ENCODE measurements at regions not wholly inside any gene's neighbourhood (a gene's known extent, or its start where the extent isn't known, plus 50 kb on each side); places are given as distances from the start of the nearest gene placed in this dataset.
"Not testable (repeated sequence)": the region's sequence is repeated elsewhere in the genome, so short reads cannot be mapped to it uniquely, and the experiment has no call there.

DNA sequence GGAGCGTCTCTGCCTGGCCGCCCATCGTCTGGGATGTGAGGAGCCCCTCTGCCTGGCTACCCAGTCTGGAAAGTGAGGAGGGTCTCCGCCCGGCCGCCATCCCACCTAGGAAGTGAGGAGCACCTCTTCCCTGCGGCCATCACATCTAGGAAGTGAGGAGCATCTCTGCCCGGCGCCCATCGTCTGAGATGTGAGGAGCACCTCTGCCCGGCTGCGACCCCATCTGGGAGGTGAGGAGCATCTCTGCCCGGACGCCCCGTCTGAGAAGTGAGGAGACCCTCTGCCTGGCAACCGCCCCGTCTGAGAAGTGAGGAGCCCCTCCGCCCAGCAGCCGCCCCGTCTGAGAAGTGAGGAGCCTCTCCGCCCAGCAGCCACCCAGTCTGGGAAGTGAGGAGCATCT lies 84.5 kb downstream of the IDS start:
- not testable (repeated sequence) for DNase-seq

- no peak for DNase-seq
These were observed 107.1 kb downstream of the IDS start for GRCh38 chrX:149398027-149398426.

DNA sequence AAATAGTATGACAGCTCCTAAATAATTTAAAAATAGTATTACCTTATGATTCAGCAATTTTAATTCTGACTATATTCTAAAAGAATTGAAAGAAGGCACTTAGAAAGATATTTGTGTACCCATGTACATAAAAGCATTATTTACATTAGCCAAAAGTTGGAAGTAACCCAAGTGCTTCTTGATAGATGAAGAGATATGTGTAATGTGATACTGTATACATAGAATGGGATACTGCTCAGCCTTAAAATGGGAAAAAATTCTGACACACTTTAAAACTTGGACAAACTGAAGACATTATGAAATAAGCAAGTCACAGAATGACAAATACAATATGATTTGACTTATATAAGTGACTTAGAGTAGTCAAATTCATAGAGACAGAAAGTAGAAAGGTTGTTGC lies 112.2 kb downstream of the IDS start:
- DNase-seq = no peak

GRCh38 chrX:149383852-149384251 lies 121.3 kb downstream of the IDS start:
- no peak for DNase-seq

- DNase-seq = no peak
These were observed 130.4 kb downstream of the IDS start for GRCh38 chrX:149374751-149375150.

DNA sequence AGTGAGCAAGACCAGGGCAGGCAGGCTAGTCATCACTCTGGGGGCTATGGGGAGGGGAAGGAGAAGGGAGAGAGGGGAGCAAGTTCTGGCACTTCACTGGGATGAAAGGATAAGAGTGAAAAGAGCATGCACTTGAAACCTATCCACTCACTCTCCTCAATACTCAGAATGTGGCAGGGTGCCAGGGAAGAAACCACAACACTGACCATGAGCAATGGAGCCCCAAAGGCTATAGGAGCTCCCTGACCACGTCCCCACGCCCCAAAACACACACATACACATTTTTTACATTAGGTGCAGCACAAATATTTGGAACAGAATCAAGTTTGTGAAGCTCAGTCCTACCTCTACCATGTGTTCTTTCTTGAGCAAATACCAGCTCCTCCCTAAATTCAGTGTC lies 132.2 kb downstream of the IDS start:
- no peak for DNase-seq

DNA sequence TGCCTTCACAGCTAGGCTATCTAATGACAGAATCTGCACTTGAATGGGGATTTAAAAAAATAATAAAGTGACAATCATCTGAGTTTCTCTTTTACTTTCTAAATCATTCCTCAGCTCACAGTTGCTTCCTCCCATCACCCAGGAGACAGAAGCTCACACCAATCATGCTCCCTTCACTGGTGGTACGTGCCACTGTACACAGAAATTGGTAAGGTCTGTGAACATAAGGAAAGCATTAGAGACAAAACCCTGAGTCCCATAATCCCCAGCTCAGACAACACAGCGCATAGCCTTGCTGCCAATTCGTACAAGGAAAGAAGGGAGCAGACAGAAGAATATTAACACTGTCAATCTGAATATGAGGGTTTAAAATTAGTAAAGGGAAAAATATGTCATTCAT lies 133.1 kb downstream of the IDS start:
- DNase-seq = no peak

DNA sequence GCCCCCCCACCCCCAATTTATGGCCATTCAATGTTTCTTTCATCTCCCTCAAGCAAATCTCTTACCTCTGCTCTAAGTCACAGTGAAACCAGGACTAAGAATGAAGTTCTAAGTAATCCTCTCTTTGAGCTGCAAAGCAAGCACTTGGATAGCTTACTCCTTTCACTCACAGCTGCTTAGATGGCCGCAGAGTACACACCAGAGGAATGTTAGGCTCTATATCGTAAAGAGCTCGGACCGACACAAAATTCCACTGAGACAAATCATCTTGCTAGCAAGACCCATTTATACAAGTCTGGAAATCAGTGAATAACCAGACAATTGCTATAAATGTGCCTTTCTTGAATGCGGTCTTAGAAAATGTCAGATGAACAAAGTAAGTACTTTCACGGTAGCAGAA lies 135.0 kb downstream of the IDS start:
- DNase-seq = no peak

- no peak for DNase-seq
These were observed 139.6 kb downstream of the IDS start for GRCh38 chrX:149365552-149365951.

GRCh38 chrX:149365061-149365460 lies 140.0 kb downstream of the IDS start:
- DNase-seq = no peak

GRCh38 chrX:149363965-149364364 lies 141.1 kb downstream of the IDS start:
- no peak for DNase-seq

DNA sequence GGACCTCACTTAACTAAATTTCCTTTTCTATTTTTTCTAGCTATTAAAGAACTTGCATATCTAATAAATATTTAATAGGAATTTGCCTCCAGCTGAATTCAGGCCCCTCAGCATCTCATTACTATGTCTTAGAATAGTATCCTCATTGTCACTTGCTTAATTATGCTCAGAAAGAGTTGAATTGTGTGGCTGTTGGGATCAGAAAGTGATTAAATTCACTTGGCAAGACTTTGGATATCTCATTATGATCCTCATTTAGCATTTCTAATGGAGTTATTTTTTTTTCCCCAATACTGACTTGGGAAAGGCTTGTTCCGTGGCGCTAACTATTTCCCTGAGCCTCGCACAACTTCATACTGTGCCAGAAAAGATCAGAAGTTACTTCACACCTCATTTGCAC lies 158.8 kb downstream of the IDS start:
- no peak for DNase-seq

GRCh38 chrX:149322316-149322715 lies 182.8 kb downstream of the IDS start:
- DNase-seq = no peak

DNA sequence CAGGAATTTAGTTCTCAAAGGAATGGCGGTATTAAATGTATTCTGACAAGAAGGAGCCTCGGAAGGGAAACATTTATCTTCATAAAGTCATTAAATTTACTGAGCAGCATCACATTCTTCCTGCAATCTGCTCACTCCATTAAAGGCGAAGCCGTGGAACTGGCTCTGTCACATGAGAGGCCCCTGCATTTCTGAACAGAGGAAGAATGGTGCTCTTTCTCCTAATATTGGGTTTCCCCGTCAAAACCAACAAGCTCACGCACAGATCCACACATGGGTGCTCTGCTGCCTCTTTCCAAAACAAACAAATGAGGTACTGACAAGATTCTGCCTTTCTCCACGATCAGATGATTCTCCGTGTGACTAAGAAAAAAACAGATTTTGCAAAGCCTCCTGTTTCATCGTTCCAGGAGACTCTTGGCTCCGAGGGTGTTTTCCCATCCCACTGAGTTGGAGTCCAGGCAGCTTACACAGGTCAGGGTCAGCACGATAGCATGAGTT lies 191.2 kb downstream of the IDS start:
- no peak for DNase-seq

DNA sequence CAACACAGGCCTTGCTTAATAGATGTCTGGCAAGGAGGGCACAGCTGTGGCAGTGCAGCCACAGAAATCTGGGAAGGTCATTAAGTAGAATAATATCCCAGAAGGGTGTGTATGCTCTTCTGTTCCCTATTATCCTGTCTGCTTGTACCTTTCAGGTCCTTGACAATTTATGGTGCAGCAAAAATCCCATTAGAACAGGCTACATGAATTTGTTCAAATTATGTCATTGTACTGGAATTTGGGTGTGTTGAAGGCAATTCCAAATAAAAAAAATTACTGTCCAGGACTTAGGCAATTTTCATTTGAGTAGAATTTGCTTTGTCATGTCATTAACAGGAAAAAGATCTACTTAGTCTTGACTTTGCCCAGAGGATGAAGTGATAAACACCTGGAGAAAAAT lies 192.1 kb downstream of the IDS start:
- no peak for DNase-seq

DNA sequence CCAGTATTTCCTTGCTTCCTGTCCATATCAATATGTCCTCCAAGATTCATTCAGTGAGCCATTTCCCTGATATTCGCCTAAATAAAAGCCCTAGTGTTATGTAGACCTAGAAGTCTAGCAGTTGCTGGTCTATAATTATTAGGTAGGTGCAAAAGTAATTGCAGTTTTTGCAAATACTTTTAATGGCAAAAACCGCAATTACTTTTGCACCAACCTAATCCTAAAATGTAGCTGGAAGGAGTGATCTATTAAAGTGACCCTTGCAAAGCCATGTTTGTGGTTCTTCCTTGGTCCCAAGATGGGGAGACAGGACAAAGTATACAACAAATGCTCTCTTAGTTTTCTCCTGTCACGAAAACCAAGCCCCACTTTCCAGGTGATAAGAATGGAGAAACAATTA lies 193.0 kb downstream of the IDS start:
- DNase-seq = no peak

GRCh38 chrX:149302705-149303104 lies 202.4 kb downstream of the IDS start:
- DNase-seq = no peak

DNA sequence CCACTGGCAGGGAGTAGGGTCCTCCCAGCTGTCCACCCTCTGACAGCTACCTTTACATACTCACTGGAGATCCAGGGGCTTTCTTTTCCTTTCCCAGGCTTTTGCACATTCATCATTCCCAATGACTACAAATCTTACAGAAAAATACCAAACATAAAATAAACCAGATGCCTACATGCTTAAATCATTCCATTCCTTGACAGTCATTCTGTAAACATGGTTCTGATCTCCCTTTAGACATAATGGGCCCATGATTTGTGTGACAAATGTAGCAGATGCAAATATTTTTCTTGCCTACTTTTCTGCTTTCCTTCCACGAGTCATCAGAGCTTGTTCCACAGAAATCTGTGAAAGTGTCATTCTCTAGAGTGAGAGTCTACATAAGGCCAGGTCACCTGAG lies 207.0 kb downstream of the IDS start:
- DNase-seq = no peak

- DNase-seq = no peak
These were observed 209.0 kb downstream of the IDS start for GRCh38 chrX:149296092-149296491.

GRCh38 chrX:149286940-149287349 lies 218.2 kb downstream of the IDS start:
- peak; percentile 55 for DNase-seq

GRCh38 chrX:149284616-149285015 lies 220.5 kb downstream of the IDS start:
- DNase-seq = no peak

DNA sequence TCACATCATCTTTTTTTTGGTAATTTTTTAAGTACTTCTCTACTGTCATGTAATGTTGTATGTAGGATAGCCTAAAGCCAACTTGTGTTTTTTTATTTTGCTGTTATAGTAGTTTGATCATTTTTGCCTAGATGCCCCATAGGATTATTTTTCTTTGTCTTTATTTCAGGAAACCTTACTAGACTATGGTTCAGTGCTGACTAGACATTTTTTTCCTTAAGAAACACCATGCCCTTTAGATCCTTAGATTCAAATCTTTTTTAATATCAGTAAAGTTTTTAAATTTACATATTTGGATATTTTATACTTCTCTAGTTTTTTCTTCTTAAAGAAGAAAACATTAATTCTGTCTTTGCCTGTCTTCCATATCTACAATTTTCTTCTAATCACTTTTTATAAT lies 221.3 kb downstream of the IDS start:
- DNase-seq = no peak

DNA sequence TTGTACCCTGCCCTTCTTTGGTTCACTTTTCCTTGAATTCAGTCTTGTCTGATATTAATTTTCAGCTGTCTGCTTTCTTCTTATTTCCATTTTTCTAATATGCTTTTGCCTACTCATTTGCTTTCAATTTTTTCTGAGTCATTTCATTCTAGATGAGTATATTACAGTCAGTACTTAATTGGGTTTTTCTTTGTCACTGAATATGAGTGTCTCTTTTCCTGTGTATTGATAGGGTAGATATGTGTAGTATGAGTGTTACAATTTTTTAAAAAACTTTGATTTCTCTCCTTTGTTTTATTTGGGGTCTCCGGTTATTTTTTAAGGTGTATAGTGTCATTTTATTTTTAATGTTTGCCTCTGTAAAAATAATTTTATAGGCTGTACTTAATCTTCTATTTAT lies 222.2 kb downstream of the IDS start:
- no peak for DNase-seq

GRCh38 chrX:149280011-149280410 lies 225.1 kb downstream of the IDS start:
- no peak for DNase-seq

DNA sequence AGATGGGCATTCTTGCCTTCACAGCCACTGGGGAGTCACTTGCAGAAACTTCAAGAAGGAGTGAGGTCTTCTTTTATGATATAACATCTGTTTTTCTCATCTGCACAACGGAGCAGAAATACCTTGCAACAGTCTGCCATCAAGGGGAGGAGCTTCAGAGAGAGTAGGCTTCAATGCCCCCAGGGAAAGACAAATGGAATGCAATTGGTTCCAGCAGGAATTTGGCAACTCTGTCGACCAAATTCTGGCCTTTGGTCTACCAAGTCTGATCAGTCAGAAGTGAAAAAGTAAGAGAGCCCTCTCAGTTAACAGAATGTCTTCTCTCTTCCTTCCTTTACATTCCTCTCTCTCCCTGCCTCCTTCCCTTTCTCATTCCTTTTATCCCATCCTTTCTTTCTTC lies 229.3 kb downstream of the IDS start:
- no peak for DNase-seq

- DNase-seq = no peak
These were observed 230.5 kb downstream of the IDS start for GRCh38 chrX:149274516-149275105.

Measured in CD4-positive, alpha-beta T cell treated with Interleukin-17A for 4 hours (primary cell).